ENCODE measurements at regions not wholly inside any gene's neighbourhood (a gene's known extent, or its start where the extent isn't known, plus 50 kb on each side); places are given as distances from the start of the nearest gene placed in this dataset.

DNA sequence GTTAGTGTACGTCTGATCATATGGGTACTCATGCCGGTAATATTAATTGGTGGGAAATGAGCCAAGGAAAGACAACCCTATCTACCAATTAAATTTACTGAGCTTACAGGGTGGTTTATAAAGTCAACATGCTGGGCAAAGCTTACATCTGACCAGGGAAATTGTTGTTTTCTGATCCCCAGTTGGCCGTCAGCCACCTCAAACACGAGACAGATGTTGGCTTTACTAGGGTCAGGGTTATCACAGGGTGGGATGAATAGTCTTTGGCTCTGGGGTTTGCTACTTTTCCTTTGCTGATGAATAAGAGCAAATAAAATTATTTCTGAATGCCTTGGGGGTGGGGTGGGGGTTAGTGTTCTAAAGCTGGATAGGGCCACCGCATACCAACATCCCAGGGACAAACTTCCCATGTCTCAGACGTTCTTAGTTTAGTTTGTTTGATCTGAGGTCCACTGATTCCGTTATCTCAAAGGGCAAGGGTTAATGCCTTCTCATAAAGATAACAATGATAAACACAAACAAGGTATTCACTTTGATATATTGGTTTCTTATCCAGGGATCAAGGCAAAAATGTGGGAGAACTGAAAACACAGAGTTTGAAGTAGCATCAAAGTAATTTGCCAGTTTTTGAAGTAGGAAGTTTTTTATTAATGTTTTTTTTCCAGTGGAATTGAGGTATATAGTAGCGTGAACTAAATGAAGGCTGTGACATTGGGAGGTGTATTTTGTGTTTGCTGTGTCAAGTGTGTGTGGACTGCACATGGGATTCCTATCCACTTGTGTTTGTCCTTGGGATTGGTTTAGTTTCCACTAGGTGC, 109.1 kb upstream of the RPS23 start:
- TF ChIP-seq, protein P1, sequence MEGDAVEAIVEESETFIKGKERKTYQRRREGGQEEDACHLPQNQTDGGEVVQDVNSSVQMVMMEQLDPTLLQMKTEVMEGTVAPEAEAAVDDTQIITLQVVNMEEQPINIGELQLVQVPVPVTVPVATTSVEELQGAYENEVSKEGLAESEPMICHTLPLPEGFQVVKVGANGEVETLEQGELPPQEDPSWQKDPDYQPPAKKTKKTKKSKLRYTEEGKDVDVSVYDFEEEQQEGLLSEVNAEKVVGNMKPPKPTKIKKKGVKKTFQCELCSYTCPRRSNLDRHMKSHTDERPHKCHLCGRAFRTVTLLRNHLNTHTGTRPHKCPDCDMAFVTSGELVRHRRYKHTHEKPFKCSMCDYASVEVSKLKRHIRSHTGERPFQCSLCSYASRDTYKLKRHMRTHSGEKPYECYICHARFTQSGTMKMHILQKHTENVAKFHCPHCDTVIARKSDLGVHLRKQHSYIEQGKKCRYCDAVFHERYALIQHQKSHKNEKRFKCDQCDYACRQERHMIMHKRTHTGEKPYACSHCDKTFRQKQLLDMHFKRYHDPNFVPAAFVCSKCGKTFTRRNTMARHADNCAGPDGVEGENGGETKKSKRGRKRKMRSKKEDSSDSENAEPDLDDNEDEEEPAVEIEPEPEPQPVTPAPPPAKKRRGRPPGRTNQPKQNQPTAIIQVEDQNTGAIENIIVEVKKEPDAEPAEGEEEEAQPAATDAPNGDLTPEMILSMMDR (IDR thresholded peaks at IDR 0.05) = no peak
- TF ChIP-seq POLR2A (IDR thresholded peaks at IDR 0.05) (no peak), POLR2AphosphoS5 (IDR thresholded peaks at IDR 0.05) (no peak)
